SIG-M5 treated with dmso at 0.1 percent for 504 hours (cell line): ENCODE measurements at regions not wholly inside any gene's neighbourhood (a gene's known extent, or its start where the extent isn't known, plus 50 kb on each side); places are given as distances from the start of the nearest gene placed in this dataset.

ENCODE experiments used
- DNase-seq: peaks from one replicate; lab custom pipeline; 2025; ENCODE audit not compliant: unreplicated experiment; lab: John Stamatoyannopoulos, UW

DNA sequence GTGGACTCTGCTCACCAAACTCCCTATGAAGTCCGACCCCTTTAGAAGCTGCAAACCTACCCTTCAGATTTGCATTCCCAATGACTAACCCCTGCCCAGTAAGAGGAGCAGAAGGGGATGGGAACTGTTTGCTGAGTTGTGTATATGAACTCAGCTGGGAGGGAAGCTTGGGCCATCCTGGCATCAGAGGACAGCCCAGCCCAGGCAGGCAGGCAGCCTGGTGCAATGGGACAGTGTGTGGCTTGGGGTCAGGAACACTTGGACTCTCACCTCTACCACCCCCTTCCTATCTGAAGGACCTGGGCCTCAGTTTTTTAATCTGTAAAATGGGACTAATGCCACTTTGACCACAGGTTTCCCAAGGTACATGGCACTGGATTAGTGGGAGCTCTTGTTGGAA is 147.4 kb upstream of the GPR26 start:
- DNase-seq, result no peak

DNA sequence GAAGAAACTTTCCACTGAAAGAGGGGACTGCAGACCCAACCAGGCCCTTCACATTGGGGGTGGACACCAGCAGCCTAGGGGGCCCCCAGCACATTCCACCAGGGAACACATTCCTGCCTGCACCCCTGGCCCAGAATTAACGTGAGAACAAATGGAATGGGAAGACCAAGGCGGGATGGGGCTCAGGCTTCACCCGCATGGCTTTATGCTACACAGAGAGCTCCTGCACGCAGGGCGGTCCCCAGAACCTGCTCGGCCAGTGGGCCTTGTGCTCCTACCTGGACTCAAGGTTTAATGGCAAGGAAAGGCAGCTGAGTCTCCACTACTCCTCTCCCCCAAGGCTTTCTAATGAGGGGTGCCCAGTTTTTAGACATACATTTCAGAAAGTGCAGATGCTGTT is 146.3 kb upstream of the GPR26 start:
- no peak for DNase-seq

GRCh38 chr10:123521076-123521475 is 145.1 kb upstream of the GPR26 start:
- DNase-seq, result no peak

DNA sequence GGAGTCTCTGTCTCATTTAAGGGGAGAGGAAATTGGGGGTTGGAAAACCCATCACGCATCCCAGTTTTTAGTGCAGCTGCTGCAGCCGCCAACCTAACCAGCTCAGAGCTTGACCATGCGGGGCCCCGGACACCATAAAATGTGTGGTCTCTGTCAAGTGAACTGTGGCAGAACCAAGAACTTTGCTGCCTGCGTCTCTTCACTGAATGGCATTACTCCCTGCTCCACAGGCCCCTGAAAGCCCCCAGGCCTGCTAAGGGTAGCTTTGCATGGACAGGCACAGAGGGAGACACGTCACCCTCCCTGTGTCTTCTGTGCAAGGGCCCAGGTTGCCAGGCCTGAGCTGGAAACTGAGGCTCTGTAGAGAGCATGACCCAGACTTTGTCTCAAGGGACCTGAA is 144.6 kb upstream of the GPR26 start:
- DNase-seq, result no peak

DNA sequence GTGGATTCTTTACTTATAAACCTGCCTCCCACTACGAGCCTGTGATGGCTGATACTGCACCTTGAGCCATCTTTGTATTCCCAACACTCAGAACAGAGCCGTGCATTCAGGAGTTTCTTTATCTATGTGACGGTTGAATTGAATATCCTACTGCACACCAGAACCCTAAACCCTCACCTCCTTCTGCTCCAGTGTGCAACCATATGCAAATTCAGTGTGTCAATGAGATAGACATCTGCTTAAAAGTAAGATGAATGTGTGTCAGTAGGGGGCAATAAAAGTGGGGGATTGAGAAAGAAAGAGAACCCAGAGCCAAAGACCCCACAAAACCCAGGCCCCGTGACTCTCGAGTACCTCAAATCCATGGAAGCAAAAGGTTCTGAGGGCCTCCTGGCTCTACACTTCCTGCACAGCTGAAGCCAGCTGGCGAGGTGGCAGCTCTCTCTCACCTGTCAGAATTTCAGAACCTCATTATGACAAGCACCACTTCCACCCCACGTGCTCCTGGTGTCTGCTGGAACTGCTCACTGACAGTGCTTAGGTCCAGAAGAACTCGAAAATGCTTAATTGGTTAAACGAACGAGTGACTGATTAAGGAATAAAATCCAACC is 143.3 kb upstream of the GPR26 start:
- no peak for DNase-seq

GRCh38 chr10:123523833-123524232 is 142.3 kb upstream of the GPR26 start:
- no peak for DNase-seq

- DNase-seq, result no peak
Measured at GRCh38 chr10:123526356-123527064, 139.6 kb upstream of the GPR26 start.

GRCh38 chr10:123527151-123527550 is 139.0 kb upstream of the GPR26 start:
- no peak for DNase-seq

GRCh38 chr10:123529146-123529760 is 136.9 kb upstream of the GPR26 start:
- no peak for DNase-seq

- DNase-seq, result no peak
Measured at GRCh38 chr10:123530166-123530870, 135.8 kb upstream of the GPR26 start.

- DNase-seq, result no peak
Measured at GRCh38 chr10:123535386-123535785, 130.8 kb upstream of the GPR26 start.

- DNase-seq, result no peak
Measured at GRCh38 chr10:123536176-123536845, 129.8 kb upstream of the GPR26 start.

DNA sequence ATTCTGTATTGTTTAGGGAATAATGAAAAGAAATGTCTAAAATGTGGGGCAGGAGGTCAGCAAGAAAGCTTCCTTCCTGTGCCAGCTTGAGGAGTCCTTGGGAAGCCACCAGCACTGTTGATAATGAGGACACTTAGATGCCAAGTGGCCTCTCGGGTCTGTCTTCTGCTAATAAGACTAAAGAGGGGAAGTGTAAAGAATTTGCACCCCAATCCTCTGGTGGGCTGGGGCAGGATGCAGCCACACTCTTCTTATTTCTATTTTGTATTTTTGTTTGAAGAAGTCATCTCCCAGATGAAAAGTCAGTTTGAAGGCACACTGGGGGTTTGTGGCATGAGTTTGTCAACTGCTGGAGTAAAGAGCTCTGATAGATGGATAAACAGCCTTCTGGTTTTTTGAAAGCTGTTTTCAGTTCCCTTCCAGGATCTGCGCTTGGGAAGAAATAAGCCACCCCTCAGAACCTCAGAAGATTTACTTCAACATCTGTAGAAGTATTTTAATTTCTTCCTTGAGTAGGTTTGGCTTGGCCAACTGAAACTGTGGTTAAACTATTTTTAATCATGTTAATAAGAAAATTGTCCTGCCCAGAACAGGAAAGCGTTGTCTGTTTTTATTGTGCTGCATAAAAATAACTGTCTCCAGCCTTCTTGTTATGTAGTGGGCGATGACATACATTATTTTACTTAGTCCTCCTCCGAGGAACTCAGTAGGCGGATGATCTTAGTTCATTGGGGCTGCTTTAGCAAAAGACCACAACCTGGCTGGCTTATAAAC is 128.8 kb upstream of the GPR26 start:
- DNase-seq, result no peak

GRCh38 chr10:123538401-123539320 is 127.5 kb upstream of the GPR26 start:
- DNase-seq, result no peak

GRCh38 chr10:123544986-123545385 is 121.2 kb upstream of the GPR26 start:
- no peak for DNase-seq

DNA sequence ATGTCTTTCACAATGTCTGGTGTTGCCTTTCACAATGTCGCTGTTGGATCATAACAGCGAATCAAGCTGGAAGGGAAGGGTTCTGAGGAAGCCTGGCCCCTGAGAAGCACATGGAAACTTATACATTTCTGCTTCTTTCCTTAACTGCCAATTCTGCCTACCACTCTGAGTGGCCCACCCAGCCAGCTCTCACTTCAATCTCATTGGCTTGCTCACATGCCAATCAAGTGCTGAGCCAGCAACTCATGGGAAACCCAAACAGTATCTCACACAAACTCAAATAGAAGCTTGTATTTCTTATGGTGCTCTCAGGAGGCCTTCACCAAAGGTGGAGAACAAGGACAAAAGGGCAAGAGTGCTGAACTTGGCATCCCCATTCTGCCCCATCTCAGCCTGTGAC is 117.4 kb upstream of the GPR26 start:
- no peak for DNase-seq

DNA sequence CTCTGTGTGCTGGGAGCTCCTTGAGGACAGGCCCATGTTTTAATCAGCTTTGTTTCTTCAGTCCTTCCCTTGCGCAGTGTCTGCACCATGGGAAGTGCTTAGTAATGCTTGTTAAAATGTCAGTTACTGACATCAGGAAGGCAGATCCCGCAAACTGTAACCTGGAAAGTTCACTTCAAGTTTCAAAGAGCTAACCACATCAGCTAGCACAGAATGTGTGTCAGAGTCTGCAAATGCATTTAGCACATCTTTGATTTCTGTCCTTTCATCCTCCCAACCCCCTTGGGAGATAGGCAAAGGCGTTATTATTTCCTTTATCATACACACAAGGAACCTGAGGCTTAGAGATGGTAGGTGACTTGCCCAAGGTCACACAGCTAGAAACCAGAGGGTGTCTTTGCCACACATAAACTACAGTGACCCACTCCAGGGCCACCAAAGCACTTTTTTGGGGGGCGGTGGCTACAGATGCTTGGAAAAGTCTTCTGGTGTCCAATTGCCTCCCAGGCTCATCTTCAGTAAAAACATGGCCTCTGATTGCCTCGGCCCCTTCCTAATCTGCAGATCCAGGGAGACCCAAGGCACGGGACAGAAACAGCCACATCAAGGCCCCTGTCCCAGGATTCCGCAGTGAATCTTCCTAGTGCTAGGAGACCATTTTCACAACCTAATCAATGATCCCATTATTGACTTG is 116.2 kb upstream of the GPR26 start:
- DNase-seq, result no peak

DNA sequence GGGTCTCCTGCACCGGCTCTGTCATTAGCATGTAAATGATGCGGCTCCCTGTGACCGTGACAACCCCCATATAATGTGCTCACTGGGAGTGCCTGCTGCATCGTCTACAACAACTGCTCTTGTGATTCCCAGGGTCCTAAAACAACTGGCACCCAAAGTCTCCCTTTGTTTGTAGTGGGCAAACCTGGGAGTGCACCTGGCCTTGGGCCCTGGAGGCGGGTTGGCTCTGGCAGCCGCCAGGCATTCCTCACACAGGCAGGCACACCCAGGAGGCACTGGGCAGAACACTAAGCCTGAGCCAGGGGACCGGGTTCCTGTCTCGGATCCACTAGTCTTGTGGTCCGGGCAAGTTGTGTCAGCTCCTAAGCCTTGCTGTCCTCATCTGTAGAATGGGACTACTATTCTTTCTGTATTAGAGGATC is 115.5 kb upstream of the GPR26 start:
- DNase-seq, result no peak

- DNase-seq, result no peak
Measured at GRCh38 chr10:123551259-123551658, 114.9 kb upstream of the GPR26 start.
